Stimulated activated CD4-positive, alpha-beta T cell treated with anti-CD3 and anti-CD28 coated beads, Interleukin-15, amount 100 ng/mL, for 1 hour (primary cell): ENCODE measurements at regions not wholly inside any gene's neighbourhood (a gene's known extent, or its start where the extent isn't known, plus 50 kb on each side); places are given as distances from the start of the nearest gene placed in this dataset.
"Not testable (repeated sequence)": the region's sequence is repeated elsewhere in the genome, so short reads cannot be mapped to it uniquely, and the experiment has no call there.

Experiments used
- DNase-seq, 2 donors: peaks; one replicate each; pipeline ENCODE4 v3.0.0-alpha.2; 2020; ENCODE audit warnings: low read depth in 1 of 2, low spot score in 1 of 2

- DNase-seq, result no peak
These were observed 234.5 kb downstream of the TFAP2A start for GRCh38 chr6:10180138-10181074.

GRCh38 chr6:10177704-10178103 is 237.2 kb downstream of the TFAP2A start:
- DNase-seq, result no peak

GRCh38 chr6:10175362-10175761 is 239.5 kb downstream of the TFAP2A start:
- DNase-seq, result no peak

GRCh38 chr6:10174761-10175160 is 240.1 kb downstream of the TFAP2A start:
- DNase-seq, result no peak

GRCh38 chr6:10174056-10174455 is 240.8 kb downstream of the TFAP2A start:
- DNase-seq, result no peak

- not testable (repeated sequence) for DNase-seq
These were observed 243.2 kb downstream of the TFAP2A start for GRCh38 chr6:10171706-10172105.

- no peak for DNase-seq
These were observed 244.1 kb downstream of the TFAP2A start for GRCh38 chr6:10170816-10171215.

GRCh38 chr6:10166031-10166430 is 248.8 kb downstream of the TFAP2A start:
- no peak for DNase-seq

GRCh38 chr6:10163203-10163962 is 251.5 kb downstream of the TFAP2A start:
- DNase-seq, result no peak

GRCh38 chr6:10156875-10157274 is 258.0 kb downstream of the TFAP2A start:
- no peak for DNase-seq

- DNase-seq, result no peak
These were observed 260.6 kb downstream of the TFAP2A start for GRCh38 chr6:10154251-10154650.

GRCh38 chr6:10151144-10151915 is 263.5 kb downstream of the TFAP2A start:
- DNase-seq, result no peak

GRCh38 chr6:10149603-10150002 is 265.3 kb downstream of the TFAP2A start:
- no peak for DNase-seq

GRCh38 chr6:10146715-10147451 is 268.0 kb downstream of the TFAP2A start:
- no peak for DNase-seq

- DNase-seq, result no peak
These were observed 270.1 kb downstream of the TFAP2A start for GRCh38 chr6:10144772-10145171.

- DNase-seq, result no peak
These were observed 273.0 kb downstream of the TFAP2A start for GRCh38 chr6:10141746-10142443.

- DNase-seq, result no peak
These were observed 274.1 kb downstream of the TFAP2A start for GRCh38 chr6:10140824-10141223.

- no peak for DNase-seq
These were observed 274.7 kb downstream of the TFAP2A start for GRCh38 chr6:10140136-10140535.

GRCh38 chr6:10138917-10139316 is 276.0 kb downstream of the TFAP2A start:
- DNase-seq, result no peak

- DNase-seq, result no peak
These were observed 278.2 kb downstream of the TFAP2A start for GRCh38 chr6:10136636-10137035.
